ENCODE measurements at regions not wholly inside any gene's neighbourhood (a gene's known extent, or its start where the extent isn't known, plus 50 kb on each side); places are given as distances from the start of the nearest gene placed in this dataset.

DNA sequence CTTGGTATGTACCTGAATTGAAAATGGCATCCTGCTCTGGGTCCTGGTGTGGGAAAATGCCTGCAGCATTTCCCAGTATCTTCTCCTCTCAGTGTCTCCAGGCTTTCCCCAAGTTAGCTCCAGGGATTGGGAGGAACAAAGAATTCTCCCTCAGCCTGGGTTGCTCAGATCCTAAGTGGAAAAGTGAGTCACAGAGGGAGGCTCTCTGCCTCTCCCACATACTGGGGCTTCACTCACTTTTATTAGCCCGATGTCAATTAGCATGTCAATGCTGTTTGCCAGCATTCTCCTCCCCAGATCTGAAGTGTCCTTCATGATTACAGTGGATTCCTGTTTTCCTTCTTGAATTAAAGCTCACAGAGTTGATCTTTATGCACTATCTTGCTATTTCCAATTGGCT is 655.0 kb downstream of the EPHA3 start:
- DNase-seq, result no peak

DNA sequence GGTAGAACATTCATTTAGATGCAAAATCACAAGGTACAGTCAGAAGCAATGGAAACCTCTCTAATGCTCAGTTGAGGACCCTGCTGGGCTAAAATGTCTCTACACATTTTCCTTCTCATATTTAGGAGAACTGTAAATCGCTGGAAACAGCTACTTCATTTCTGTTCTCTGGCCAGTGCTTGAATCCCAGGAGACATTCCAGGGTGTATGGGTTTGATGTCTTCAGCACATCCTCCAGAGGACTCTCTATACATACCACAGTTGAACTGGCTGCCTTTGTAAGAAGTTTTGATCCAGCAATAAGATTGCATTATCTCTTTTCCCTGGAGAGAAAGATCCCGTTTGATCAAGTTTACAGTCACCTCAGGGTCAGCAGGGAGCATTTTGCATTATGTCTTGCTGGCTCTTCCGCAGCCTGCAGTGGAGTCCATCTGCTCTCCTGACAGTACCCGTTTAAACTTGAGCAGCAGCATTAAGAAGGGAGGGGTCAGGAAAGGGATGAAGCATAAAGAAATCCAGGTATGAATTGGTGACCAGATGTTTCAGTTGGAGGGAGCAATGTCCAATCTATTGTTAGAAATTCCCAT is 676.0 kb downstream of the EPHA3 start:
- DNase-seq, result no peak

- peak; percentile 12 for DNase-seq
These were observed 680.1 kb downstream of the EPHA3 start for GRCh38 chr3:89787485-89787884.

GRCh38 chr3:89787979-89788378 is 680.6 kb downstream of the EPHA3 start:
- DNase-seq, result peak; percentile 22

DNA sequence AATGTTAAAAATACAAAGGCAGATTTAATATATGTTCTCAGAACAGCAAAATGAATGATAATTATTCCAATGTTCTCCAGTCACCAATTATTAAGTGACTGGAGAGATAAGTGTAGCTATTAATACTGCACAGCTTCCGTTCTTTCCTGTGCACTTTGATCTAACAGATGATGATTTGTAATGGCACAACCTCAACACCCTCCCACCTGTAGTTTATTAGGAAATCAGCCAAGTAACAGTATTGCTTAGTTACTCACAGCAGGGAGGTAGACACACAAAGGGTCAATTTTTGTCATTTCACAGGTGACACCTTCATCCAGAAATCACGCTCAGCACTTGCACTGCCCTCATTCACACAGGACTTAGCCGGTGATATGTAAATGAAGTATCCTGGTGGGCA is 688.1 kb downstream of the EPHA3 start:
- no peak for DNase-seq

GRCh38 chr3:89802881-89803280 is 695.5 kb downstream of the EPHA3 start:
- DNase-seq, result no peak

GRCh38 chr3:89803711-89804110 is 696.3 kb downstream of the EPHA3 start:
- no peak for DNase-seq

DNA sequence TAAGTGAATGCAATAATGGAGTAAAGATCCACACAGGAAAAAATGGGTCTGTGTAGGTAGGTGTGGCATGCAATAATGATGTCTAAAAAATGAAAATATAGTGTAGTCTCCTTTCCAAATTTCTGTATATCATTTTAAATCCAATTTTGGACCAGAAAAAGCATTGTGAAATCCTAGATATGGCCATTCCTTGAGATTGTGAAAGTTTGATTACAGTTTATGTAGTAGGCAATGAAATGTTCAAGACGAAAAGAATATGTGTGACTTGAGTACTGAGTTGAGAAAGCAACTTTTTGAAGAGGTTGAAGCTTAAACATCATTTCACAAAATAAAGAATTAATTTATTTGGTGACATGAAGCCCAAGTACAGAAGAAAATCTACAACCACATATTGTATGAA is 698.7 kb downstream of the EPHA3 start:
- no peak for DNase-seq

- DNase-seq, result no peak
These were observed 701.3 kb downstream of the EPHA3 start for GRCh38 chr3:89808680-89809197.

- DNase-seq, result no peak
These were observed 706.1 kb downstream of the EPHA3 start for GRCh38 chr3:89813500-89813899.

GRCh38 chr3:89841041-89841440 is 733.6 kb downstream of the EPHA3 start:
- DNase-seq, result no peak

GRCh38 chr3:89845053-89845452 is 737.6 kb downstream of the EPHA3 start:
- no peak for DNase-seq

- no peak for DNase-seq
These were observed 740.5 kb downstream of the EPHA3 start for GRCh38 chr3:89847955-89848354.

DNA sequence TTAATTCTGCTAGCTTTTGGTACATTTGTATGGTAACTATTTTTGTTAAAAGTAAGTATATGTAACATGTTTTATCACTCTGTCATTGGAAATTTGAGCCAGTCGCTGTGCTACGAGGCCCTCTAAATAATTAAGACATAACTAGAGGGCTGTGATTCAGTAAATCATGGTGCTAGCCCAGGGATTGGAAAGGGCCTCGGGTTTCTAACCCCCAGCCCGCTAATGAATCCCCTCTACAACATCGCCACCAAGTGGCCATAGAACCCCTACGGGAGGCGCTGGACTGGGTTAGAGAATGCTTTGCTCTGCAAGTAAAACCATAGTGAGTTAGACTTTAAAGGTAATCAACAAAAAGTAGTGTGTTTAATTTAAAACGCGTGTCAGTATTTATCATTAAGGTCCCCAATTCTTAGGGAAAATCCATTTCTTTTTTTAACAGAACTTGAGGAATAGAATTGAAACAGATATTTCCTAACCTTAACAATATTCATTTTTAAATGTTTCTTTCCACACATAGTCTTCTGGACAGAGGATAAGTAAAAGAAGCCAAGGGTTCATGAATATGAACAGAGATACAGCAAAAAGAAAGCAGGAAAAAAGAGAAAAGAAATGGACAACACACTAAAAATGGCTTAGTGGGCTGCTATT is 744.7 kb downstream of the EPHA3 start:
- DNase-seq, result peak; percentile 78

DNA sequence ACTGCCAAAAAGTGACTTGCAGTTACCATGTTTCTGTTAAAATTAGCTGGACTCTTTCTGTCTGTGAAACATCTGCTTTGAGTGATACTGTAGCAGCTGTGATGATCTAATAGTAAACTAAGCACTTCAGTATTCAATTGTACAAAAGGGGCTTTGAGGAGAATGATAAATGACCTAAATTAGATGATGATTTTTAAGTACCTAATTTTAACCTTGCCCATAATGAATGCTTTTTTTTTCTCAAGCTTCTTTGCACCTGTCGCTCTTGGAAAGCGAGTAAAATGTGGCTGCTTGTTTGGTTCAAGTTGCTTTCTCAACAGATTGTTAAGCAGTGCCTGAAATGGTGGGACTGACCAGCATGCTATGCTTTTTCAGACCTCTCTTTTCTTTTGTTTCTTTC is 752.3 kb downstream of the EPHA3 start:
- no peak for DNase-seq

- no peak for DNase-seq
These were observed 759.9 kb downstream of the EPHA3 start for GRCh38 chr3:89867286-89867685.

DNA sequence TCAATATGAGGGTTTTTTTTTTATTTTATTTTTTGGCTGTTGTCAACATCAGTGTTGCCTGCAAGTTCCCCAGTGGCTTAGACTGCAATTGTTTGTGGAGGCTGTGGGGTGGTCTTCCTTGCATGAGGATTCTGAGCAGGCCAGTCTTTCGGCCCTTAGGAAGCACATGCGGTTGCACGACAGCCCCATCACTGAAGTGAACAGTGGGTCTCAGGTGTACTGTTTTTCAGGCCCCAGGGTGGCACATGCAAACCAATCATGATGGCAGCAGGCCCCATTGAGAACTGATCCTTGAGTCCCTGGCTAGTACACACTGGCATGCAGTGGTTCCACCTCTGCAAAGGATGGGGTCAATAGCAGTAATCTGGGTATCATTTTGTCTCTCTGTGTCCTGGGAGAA is 768.7 kb downstream of the EPHA3 start:
- no peak for DNase-seq

GRCh38 chr3:89877230-89877629 is 769.8 kb downstream of the EPHA3 start:
- no peak for DNase-seq

DNA sequence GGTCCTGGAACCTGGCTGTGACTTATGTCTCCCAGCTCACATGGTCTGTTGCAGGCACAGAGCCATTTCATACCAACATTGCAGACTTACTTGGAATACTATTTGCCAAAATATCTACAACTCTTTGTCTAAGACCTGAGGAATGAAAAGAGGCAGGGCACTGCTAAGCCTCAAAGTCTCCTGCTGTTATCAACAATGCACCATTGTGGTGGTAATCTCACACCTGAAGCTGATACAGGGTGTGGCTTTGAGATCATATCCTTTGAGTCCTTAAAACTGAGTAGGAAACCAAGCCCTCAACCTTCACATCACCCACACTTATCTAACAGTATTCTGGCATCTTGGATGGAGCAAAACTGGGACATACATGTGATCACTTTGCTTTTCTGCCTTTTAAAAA is 782.0 kb downstream of the EPHA3 start:
- DNase-seq, result no peak

- no peak for DNase-seq
These were observed 801.3 kb downstream of the EPHA3 start for GRCh38 chr3:89908711-89909213.

GRCh38 chr3:89912031-89912430 is 804.6 kb downstream of the EPHA3 start:
- DNase-seq, result no peak

GRCh38 chr3:89923921-89924610 is 816.6 kb downstream of the EPHA3 start:
- no peak for DNase-seq

DNA sequence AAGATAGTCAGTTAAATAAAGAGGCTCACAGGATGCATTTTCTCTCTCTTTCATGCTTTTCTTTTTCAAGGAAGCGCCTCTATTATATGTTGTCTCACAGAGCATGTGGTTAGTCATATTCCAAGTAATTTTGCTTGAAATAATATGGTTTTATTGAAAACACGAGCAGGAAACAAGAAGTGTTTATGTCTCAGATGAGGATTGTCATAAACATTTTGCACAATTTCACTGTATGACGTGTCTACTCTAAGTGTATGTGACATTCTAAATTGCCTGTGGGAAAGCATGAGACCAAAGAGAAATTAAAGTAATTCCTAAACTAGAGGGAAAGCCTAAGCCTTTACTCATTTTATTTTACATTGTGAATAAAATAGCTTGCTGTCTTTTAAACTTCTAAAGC is 818.6 kb downstream of the EPHA3 start:
- no peak for DNase-seq
